Prostate gland (tissue), 2 donors: ENCODE measurements at regions not wholly inside any gene's neighbourhood (a gene's known extent, or its start where the extent isn't known, plus 50 kb on each side); places are given as distances from the start of the nearest gene placed in this dataset.

Experiments used
- DNase-seq: peaks from one replicate; pipeline ENCODE4 v3.0.0-alpha.2; 2019; ENCODE audit warnings: low spot score
- H3K27ac ChIP-seq, 2 donors: fragments of 200-600 bp; sonication (generic); 2 replicates each; pipeline ENCODE4 v1.5.1; 2017 to 2019
- H3K27me3 ChIP-seq: fragments of 200-600 bp; sonication (generic); replicated peaks from 2 replicates; pipeline ENCODE4 v1.5.1; 2019; ENCODE audit not compliant: insufficient read depth
- H3K36me3 ChIP-seq, 2 donors: fragments of 200-600 bp; sonication (generic); 1 replicate in 1 of 2; 2 replicates in 1 of 2; pipeline versions ENCODE4 v1.5.1 to v1.8.1; 2017 to 2019
- H3K4me1 ChIP-seq: fragments of 200-600 bp; sonication (generic); replicated peaks from 2 replicates; pipeline ENCODE4 v1.5.1; 2019
- H3K4me3 ChIP-seq, 2 donors: fragments of 200-600 bp; sonication (generic); 2 replicates each; pipeline ENCODE4 v1.5.1; 2017 to 2019
- H3K9me3 ChIP-seq: fragments of 200-600 bp; sonication (generic); 2 replicates; pipeline ENCODE4 v1.5.1; 2017
- POLR2A ChIP-seq: fragments of 450-650 bp; IDR thresholded peaks from one replicate; pipeline ENCODE4 v1.6.1; 2016; ENCODE audit warnings: antibody characterized with exemption, mild to moderate bottlenecking
- POLR2AphosphoS5 ChIP-seq: sonication (generic); formaldehyde crosslinking; IDR thresholded peaks from one replicate; pipeline ENCODE4 v1.6.1; 2017; ENCODE audit warnings: antibody characterized with exemption
- WGBS: methylation state at CpG from one replicate; pipeline ENCODE4 v1.1.5; 2018; 5-methylcytosine and 5-hydroxymethylcytosine counted together
- intact Hi-C: fragments of 100-400 bp; cut with DNase I; formaldehyde crosslinking; loops from one replicate; pipeline ENCODE4 v1.14.2; 2022
- TF ChIP-seq, protein P1 (sequence below), 4 experiments: fragments of 200-600 bp in 2 of 4; fragments of 450-650 bp in 2 of 4; sonication (generic) in 2 of 4; IDR thresholded peaks; 1 replicate in 3 of 4; 2 replicates in 1 of 4; pipeline ENCODE4 v1.5.1; 2016 to 2019; ENCODE audit warnings: antibody characterized with exemption in 4 of 4, mild to moderate bottlenecking in 2 of 4, moderate library complexity in 2 of 4

- TF ChIP-seq POLR2A (no peak), POLR2AphosphoS5 (no peak)
- TF ChIP-seq, protein P1, sequence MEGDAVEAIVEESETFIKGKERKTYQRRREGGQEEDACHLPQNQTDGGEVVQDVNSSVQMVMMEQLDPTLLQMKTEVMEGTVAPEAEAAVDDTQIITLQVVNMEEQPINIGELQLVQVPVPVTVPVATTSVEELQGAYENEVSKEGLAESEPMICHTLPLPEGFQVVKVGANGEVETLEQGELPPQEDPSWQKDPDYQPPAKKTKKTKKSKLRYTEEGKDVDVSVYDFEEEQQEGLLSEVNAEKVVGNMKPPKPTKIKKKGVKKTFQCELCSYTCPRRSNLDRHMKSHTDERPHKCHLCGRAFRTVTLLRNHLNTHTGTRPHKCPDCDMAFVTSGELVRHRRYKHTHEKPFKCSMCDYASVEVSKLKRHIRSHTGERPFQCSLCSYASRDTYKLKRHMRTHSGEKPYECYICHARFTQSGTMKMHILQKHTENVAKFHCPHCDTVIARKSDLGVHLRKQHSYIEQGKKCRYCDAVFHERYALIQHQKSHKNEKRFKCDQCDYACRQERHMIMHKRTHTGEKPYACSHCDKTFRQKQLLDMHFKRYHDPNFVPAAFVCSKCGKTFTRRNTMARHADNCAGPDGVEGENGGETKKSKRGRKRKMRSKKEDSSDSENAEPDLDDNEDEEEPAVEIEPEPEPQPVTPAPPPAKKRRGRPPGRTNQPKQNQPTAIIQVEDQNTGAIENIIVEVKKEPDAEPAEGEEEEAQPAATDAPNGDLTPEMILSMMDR (IDR thresholded peaks at IDR 0.05) = no peak
- H3K4me1 ChIP-seq = no peaks in the 10 kb centered on the region
These were observed 800.2 kb upstream of the MBL2 start for GRCh38 chr10:53572799-53573198.

GRCh38 chr10:53570221-53570620, 797.6 kb upstream of the MBL2 start:
- no peak for DNase-seq
- Histone ChIP-seq H3K27ac (no peak overlapping the region), H3K4me1 (no peaks in the 10 kb centered on the region), H3K4me3 (no peak overlapping the region), H3K27me3 (no peaks in the 10 kb centered on the region), H3K36me3 (no peaks in the 10 kb centered on the region), H3K9me3 (no peaks in the 10 kb centered on the region)
- intact Hi-C loops = no loop called here
- TF ChIP-seq, protein P1 (IDR thresholded peaks at IDR 0.05) = no peak
- no peak for TF ChIP-seq POLR2A
- no peak for TF ChIP-seq POLR2AphosphoS5

More at GRCh38 chr10:53572799-53573198, 800.2 kb upstream of the MBL2 start:
- H3K4me3 ChIP-seq = no peak overlapping the region
- H3K36me3 ChIP-seq = no peaks in the 10 kb centered on the region
- H3K9me3 ChIP-seq = no peaks in the 10 kb centered on the region
- no peak overlapping the region for H3K27ac ChIP-seq
- intact Hi-C loops = no loop called here
- no peak for DNase-seq
- H3K27me3 ChIP-seq = no peaks in the 10 kb centered on the region
- 79% methylated on average over 1 of the region's 1 CpG for WGBS

GRCh38 chr10:53569455-53569854, 796.9 kb upstream of the MBL2 start:
- no peak overlapping the region for H3K27ac ChIP-seq
- H3K4me3 ChIP-seq = no peak overlapping the region
- H3K27me3 ChIP-seq = no peaks in the 10 kb centered on the region
- WGBS = 96% methylated on average over 3 of the region's 3 CpGs
- H3K9me3 ChIP-seq = no peaks in the 10 kb centered on the region
- H3K36me3 ChIP-seq = no peaks in the 10 kb centered on the region
- no peak for DNase-seq
- H3K4me1 ChIP-seq = no peaks in the 10 kb centered on the region
- intact Hi-C loops = no loop called here
- TF ChIP-seq POLR2AphosphoS5 (no peak), POLR2A (no peak)
- TF ChIP-seq, protein P1 (IDR thresholded peaks at IDR 0.05) = no peak

GRCh38 chr10:53548664-53549063, 776.1 kb upstream of the MBL2 start:
- no peak overlapping the region for H3K4me3 ChIP-seq
- H3K36me3 ChIP-seq = no peaks in the 10 kb centered on the region
- DNase-seq = no peak
- no peaks in the 10 kb centered on the region for H3K27me3 ChIP-seq
- H3K9me3 ChIP-seq = no peaks in the 10 kb centered on the region
- 96% methylated on average over 1 of the region's 1 CpG for WGBS
- H3K27ac ChIP-seq = no peak overlapping the region
- intact Hi-C loops = no loop called here
- TF ChIP-seq, protein P1 (IDR thresholded peaks at IDR 0.05) = no peak
- no peak for TF ChIP-seq POLR2AphosphoS5
- H3K4me1 ChIP-seq = no peaks in the 10 kb centered on the region

GRCh38 chr10:53547364-53547763, 774.8 kb upstream of the MBL2 start:
- Histone ChIP-seq H3K4me1 (no peaks in the 10 kb centered on the region), H3K27ac (no peak overlapping the region), H3K36me3 (no peaks in the 10 kb centered on the region), H3K4me3 (no peak overlapping the region), H3K9me3 (no peaks in the 10 kb centered on the region), H3K27me3 (no peaks in the 10 kb centered on the region)
- no peak for DNase-seq
- WGBS = 96% methylated on average over 1 of the region's 1 CpG
- TF ChIP-seq, protein P1 (IDR thresholded peaks at IDR 0.05) = no peak
- no peak for TF ChIP-seq POLR2AphosphoS5
- no peak for TF ChIP-seq POLR2A
- intact Hi-C loops = no loop called here
